Keratinocyte (primary cell): ENCODE measurements at regions not wholly inside any gene's neighbourhood (a gene's known extent, or its start where the extent isn't known, plus 50 kb on each side); places are given as distances from the start of the nearest gene placed in this dataset.

Source experiments
- DNase-seq: peaks from one replicate; pipeline ENCODE4 v3.0.0-alpha.2; 2011; ENCODE audit warnings: low read depth, missing footprints, low spot score
- FAIRE-seq: peaks from 2 replicates; lab custom pipeline; 2011; peaks lifted over from hg19 to GRCh38; lab: Jason Lieb, UNC
- H2AFZ ChIP-seq: 2 replicates; pipeline ENCODE4 v1.6.0; 2012; ENCODE audit warnings: low read length, control low read depth, inconsistent platforms; ENCODE audit not compliant: control insufficient read depth
- H3K27ac ChIP-seq: 2 replicates; pipeline ENCODE4 v1.5.1; 2011; ENCODE audit warnings: low read length; ENCODE audit not compliant: control insufficient read depth, insufficient read depth
- H3K27me3 ChIP-seq: 3 replicates; pipeline ENCODE4 v1.6.0; 2011; ENCODE audit warnings: low read length; ENCODE audit not compliant: control insufficient read depth, insufficient read depth; ENCODE audit errors: extremely low read depth
- H3K36me3 ChIP-seq, 2 experiments: 2 replicates in 1 of 2; 3 replicates in 1 of 2; pipeline ENCODE4 v1.5.1; 2011; ENCODE audit warnings: low read length in 2 of 2, mild to moderate bottlenecking in 1 of 2; ENCODE audit not compliant: control insufficient read depth in 2 of 2, insufficient read depth in 2 of 2; ENCODE audit errors: extremely low read depth in 1 of 2
- H3K4me1 ChIP-seq: 3 replicates; pipeline ENCODE4 v1.5.1; 2011; ENCODE audit warnings: low read length; ENCODE audit not compliant: control insufficient read depth, insufficient read depth; ENCODE audit errors: extremely low read depth
- H3K4me2 ChIP-seq: 3 replicates; pipeline ENCODE4 v1.6.0; 2011; ENCODE audit warnings: low read depth, low read length; ENCODE audit not compliant: control insufficient read depth, insufficient read depth; ENCODE audit errors: extremely low read depth
- H3K4me3 ChIP-seq, 3 experiments: fragments of 200-600 bp in 1 of 3; sonication (generic) in 1 of 3; 2 replicates in 2 of 3; 3 replicates in 1 of 3; pipeline ENCODE4 v1.5.1; 2011 to 2016; ENCODE audit warnings: low read length in 3 of 3, mild to moderate bottlenecking in 3 of 3, control low read depth in 2 of 3, inconsistent platforms in 1 of 3, low read depth in 1 of 3, mixed read lengths in 1 of 3, mixed run types in 1 of 3, moderate library complexity in 1 of 3; ENCODE audit not compliant: control insufficient read depth in 2 of 3, insufficient read depth in 2 of 3; ENCODE audit errors: extremely low read depth in 1 of 3
- H3K79me2 ChIP-seq: 2 replicates; pipeline ENCODE4 v1.6.0; 2012; ENCODE audit warnings: low read length; ENCODE audit not compliant: control insufficient read depth, insufficient read depth
- H3K9ac ChIP-seq: 3 replicates; pipeline ENCODE4 v1.6.0; 2011; ENCODE audit warnings: low read length; ENCODE audit not compliant: control insufficient read depth, insufficient read depth; ENCODE audit errors: extremely low read depth
- H3K9me1 ChIP-seq: 3 replicates; pipeline ENCODE4 v1.6.0; 2011; ENCODE audit warnings: low read length; ENCODE audit not compliant: control insufficient read depth, insufficient read depth; ENCODE audit errors: extremely low read depth
- H3K9me3 ChIP-seq: 2 replicates; pipeline ENCODE4 v1.5.1; 2012; ENCODE audit warnings: low read depth, low read length; ENCODE audit not compliant: control insufficient read depth
- H4K20me1 ChIP-seq: 3 replicates; pipeline ENCODE4 v1.6.0; 2011; ENCODE audit warnings: low read length; ENCODE audit not compliant: control insufficient read depth, insufficient read depth; ENCODE audit errors: extremely low read depth
- CTCF ChIP-seq, 3 experiments: IDR thresholded peaks in 1 of 3; conservative IDR thresholded peaks in 1 of 3; optimal IDR thresholded peaks in 1 of 3; 2 replicates in 2 of 3; 3 replicates in 1 of 3; pipeline versions ENCODE3 to v1.5.1; 2011; ENCODE audit warnings: low read length in 3 of 3, mild to moderate bottlenecking in 3 of 3, moderate library complexity in 2 of 3, control low read depth in 1 of 3, inconsistent platforms in 1 of 3; ENCODE audit not compliant: insufficient read depth in 2 of 3; ENCODE audit errors: extremely low read depth in 1 of 3
- EZH2 ChIP-seq: IDR thresholded peaks from one replicate; pipeline ENCODE4 v1.6.1; 2012; ENCODE audit warnings: inconsistent platforms, mild to moderate bottlenecking, low read length, moderate library complexity
- dilution Hi-C: fragments of 300-500 bp; cut with MboI; formaldehyde crosslinking; loops from one replicate; pipeline ENCODE4 v1.7.0; 2020; ENCODE audit warnings: low sequenced_read_pairs; ENCODE audit not compliant: extremely low pct_ligation_motif_present

GRCh38 chr22:44580176-44581095 is 82.4 kb upstream of the RTL6 start:
- Histone ChIP-seq H3K4me1 (no peaks in the 10 kb centered on the region), H3K4me3 (no peak overlapping the region), H4K20me1 (no peaks in the 10 kb centered on the region), H3K36me3 (no peaks in the 10 kb centered on the region), H3K27ac (no peak overlapping the region), H2AFZ (no peak overlapping the region), H3K4me2 (no peak overlapping the region), H3K27me3 (peaks cover 25% of the 10 kb centered on the region), H3K9me1 (no peaks in the 10 kb centered on the region), H3K9me3 (no peaks in the 10 kb centered on the region), H3K79me2 (no peaks in the 10 kb centered on the region), H3K9ac (no peak overlapping the region)
- FAIRE-seq (no peak), DNase-seq (no peak)
- no peak for TF ChIP-seq CTCF (optimal IDR thresholded peaks at IDR 0.05 in 1 of 3, IDR thresholded peaks at IDR 0.05 in 1 of 3, conservative IDR thresholded peaks at IDR 0.05 in 1 of 3; ENCODE audit: extremely low read depth in 1 of 3, insufficient read depth in 2 of 3, low read length in 3 of 3)
- TF ChIP-seq EZH2 = no peak
- dilution Hi-C loops = no loop called here

GRCh38 chr22:44578516-44579230 is 80.6 kb upstream of the RTL6 start:
- no peak overlapping the region for H2AFZ ChIP-seq
- TF ChIP-seq EZH2 (no peak), CTCF (optimal IDR thresholded peaks at IDR 0.05 in 1 of 3, IDR thresholded peaks at IDR 0.05 in 1 of 3, conservative IDR thresholded peaks at IDR 0.05 in 1 of 3; ENCODE audit: extremely low read depth in 1 of 3, insufficient read depth in 2 of 3, low read length in 3 of 3) (no peak)
- H3K27me3 ChIP-seq = peaks cover 36% of the 10 kb centered on the region
- peaks cover 4% of the 10 kb centered on the region for H3K4me1 ChIP-seq
- no peaks in the 10 kb centered on the region for H4K20me1 ChIP-seq
- DNase-seq (no peak), FAIRE-seq (no peak)
- H3K79me2 ChIP-seq = no peaks in the 10 kb centered on the region
- no peak overlapping the region for H3K9ac ChIP-seq
- no peak overlapping the region for H3K4me2 ChIP-seq
- H3K27ac ChIP-seq = no peak overlapping the region
- dilution Hi-C loops = no loop called here
- no peak overlapping the region for H3K4me3 ChIP-seq
- H3K9me1 ChIP-seq = no peaks in the 10 kb centered on the region
- H3K9me3 ChIP-seq = no peaks in the 10 kb centered on the region
- H3K36me3 ChIP-seq = no peaks in the 10 kb centered on the region
